Ureter (tissue), 1 donor: ENCODE measurements at regions not wholly inside any gene's neighbourhood (a gene's known extent, or its start where the extent isn't known, plus 50 kb on each side); places are given as distances from the start of the nearest gene placed in this dataset.
"Not testable (repeated sequence)": the region's sequence is repeated elsewhere in the genome, so short reads cannot be mapped to it uniquely, and the experiment has no call there.

Experiments
- DNase-seq: peaks from one replicate; pipeline ENCODE4 v3.0.0-alpha.2; 2020; ENCODE audit warnings: low spot score
- donor health status: DM: yes; HTN: yes; CAD: no.

DNA sequence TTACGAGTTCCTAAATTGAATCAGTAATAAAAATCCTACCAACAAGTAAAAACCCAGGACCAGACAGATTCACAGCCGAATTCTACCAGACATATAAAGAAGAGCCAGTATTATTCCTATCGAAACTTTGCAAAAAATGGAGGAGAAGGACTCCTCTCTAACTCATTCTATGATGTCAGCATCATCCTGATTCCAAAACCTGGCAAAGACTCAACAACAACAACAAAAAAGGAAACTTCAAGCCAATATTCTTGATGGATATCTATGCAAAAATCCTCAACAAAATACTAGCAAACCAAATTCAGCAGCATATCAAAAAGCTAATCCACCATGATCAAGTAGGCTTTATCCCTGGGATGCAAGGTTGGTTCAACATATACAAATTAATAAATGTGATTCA lies 84.6 kb upstream of the ADRB2 start:
- DNase-seq: not testable (repeated sequence)

DNA sequence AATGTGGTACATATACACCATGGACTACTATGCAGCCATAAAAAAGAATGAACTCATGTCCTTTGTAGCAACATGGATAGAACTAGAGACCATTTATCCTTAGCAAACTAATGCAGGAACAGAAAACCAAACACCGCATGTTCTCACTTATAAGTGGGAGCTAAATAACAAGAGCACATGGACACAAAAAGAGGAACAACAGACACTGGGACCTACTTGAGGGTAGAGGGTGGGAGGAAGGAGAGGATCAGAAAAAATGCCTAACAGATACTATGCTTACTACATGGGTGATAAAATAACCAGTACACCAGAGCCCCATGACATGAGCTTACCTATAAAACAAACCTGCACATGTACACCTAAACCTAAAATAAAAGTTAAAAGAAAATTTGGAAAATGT lies 82.0 kb upstream of the ADRB2 start:
- DNase-seq: not testable (repeated sequence)

DNA sequence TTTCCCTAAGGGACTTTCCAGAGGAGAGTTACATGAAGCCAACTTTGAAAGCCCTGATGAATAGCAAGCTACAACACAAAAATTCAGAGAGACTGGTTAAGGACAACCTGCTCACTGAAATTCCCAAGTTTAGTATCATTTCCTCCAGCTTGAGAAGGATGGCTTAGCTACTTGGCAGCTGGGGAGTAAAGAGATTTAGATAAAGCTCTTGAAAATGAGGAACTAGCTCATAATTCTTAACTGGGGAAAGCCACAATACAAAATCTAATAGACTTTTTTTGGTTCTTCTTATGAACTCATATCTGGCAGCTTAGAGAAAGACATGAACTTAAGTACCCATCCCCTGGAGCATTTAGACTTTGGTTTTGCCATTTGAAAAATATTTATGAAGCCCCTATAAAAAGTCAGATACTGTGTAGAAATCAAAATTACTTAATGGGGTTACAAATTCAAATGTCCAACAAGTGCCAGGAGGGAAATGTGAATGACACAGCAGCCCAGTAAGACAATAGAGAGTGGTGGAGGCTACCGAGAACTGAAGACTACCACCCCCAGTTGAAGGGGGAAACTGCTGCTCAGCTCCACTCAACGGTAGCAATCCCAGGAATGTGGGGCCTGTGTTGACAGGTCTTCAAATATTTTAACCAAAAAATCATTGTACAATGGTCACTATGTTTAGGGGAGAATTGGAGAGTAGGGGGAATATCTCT lies 79.4 kb upstream of the ADRB2 start:
- DNase-seq: no peak

DNA sequence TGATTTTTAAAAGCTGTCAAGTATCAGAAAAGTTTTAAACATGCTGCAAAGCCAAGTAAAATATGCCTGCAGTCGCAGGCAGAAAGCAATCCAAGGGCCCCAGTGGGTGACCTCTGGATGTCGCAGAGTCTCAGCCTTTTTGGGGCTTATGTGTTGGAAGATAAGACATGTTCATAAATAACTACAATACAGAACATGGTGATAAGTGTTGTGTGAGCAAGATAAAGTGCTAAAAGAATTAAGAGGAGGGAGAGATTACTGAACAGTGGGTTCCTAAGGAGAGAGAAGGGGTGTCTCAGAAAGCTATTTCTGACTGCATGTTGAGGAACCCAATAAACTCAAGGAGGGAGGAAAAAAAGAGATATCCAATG lies 78.9 kb upstream of the ADRB2 start:
- no peak for DNase-seq

DNA sequence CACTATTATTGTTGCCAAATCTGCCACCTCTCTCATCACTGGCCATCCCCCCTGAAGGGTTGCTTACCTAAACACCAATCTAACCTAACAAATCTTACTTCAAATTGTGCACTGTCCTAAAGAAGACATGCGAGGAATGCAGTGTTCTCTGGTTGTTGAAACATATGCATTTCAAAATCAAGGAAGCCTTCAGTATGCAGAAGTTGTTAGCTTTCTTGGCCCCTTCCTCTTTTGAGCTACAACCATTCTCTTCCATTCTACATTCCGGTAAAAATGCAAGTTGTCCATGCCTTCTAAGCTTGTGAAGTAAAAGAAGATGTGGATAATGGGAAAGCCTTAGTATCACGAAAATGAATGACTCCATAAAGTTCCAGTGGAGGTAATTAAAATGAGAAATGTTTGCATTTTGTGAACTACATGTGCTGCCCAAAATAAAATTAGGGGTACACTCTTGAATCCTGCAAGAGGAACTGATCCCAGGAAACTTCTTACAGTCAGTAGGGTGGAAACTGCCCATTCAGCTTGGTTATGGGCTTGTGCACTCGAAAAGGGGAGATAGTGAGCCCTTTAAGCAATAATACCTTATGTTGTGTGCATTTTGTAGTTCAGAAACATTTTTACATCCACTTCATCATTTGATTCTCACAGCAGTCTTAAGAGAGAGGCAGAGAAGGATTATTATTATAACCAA lies 77.6 kb upstream of the ADRB2 start:
- DNase-seq: no peak

DNA sequence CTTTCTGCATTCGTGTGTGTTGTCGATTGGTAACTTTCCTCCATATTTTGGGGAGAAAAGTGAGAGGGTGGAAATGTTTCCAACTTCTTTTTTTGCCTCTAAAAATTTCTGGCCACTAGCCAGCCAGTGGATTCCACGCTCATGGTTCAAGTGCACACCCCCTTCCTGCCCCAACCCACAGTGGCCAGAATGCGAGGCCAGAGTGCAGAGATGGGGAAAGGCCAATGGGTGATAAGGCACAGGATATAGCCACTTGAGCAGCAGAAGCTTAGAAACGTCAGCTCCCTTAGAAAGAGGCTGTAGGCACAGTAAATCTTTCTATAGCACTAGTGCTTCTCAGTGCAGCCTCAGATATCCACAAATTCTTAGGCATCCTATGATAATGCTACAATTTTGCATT lies 75.8 kb upstream of the ADRB2 start:
- no peak for DNase-seq

DNA sequence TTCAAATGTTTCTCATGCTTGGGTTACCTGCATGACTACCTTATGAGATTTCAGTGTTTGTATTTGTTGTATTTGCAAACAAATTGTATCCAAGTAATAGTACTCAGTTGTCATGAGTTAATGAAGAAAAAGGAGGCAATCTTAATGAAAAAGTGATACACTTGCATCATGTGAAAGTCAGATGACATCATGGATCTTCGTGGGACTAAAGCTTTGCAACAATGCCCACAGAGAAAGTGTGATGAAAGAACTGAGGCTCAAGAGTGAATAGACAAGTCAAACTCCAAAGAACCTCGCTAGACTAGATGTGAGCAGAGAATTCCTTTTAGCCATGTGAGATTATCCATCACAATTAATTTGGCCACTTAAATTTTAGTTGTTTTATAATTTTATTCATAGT lies 75.4 kb upstream of the ADRB2 start:
- DNase-seq: no peak

DNA sequence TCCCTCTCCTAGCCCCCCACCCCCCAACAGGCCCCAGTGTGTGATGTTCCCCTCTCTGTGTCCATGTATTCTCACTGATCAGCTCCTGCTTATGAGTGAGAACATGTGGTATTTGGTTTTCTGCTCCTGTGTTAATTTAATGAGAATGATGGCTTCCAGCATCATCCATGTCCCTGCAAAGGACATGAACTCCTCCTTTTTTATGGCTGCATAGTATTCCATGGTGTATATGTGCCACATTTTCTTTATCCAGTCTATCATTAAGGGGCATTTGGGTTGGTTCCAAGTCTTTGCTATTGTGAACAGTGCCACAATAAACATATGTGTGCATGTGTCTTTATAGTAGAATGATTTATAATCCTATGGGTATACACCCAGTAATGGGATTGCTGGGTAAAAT lies 74.0 kb upstream of the ADRB2 start:
- DNase-seq: not testable (repeated sequence)

DNA sequence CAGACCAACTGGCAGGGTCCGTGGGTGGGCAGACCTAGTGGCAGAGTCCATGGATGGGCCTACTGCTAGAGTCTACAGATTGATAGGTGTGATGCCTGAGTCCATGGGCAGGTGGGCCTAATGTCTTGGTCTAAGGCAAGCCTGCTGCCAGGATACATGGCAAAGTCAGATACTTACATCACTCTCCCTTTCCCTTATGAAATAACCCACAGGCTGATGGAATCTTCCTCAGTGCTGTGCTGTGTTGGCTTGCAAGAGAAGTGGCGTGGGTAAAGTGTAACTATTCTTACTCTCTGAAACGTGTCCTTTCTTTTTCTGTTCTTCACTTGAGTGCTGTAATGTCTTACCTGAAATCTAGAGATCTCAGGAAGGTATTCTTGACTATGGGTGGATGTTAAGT lies 67.3 kb upstream of the ADRB2 start:
- no peak for DNase-seq

DNA sequence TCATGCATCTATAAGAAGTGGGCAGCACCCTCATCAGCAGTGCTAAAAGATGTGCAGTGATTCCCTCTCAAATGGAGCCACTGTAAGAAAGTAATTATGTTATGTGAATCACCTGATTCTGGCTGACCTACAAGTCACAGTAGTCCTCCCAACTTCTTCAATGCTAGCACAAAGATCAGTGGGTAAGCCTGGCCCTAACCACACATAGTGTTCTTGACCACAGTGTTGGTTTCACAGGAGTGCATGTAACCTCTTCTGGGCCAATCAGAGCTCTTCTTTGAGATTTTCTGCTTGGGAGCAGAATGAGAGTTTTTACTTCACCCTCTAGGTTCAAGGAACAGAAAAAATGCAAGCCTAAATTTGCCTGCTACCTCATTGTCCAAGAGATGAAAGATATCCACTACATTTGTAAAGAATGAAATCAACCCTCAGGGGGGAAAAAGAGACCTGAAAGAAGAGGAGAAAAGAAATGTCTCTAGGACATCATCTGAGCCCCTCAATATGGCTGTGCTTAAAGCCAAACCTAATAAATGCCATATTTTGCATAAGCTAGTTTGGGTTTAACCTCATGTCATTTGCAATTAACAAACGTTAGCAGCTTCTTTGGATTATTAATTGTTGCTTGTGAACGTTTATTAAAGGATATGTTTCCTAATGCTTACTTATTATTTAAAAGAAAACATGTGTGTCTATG lies 65.3 kb upstream of the ADRB2 start:
- DNase-seq: no peak

DNA sequence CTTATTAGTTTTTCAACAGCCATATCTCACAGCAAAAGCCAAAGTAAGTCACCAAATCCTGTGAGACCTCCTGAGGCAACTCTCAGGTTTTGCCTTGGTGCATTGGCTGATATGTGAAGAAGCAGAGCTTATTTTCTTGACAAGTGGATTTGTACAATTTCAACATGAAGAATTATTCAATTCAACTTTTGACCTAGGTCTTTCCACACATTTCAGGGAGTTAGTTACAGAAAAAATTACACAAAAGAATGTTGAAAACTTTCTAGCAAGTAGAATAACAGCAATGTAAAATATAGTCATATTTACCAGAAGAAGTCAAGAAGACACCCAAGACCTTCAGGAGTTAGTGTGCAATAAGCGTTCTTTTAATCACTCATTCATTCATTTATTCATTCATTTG lies 62.4 kb upstream of the ADRB2 start:
- DNase-seq: no peak

DNA sequence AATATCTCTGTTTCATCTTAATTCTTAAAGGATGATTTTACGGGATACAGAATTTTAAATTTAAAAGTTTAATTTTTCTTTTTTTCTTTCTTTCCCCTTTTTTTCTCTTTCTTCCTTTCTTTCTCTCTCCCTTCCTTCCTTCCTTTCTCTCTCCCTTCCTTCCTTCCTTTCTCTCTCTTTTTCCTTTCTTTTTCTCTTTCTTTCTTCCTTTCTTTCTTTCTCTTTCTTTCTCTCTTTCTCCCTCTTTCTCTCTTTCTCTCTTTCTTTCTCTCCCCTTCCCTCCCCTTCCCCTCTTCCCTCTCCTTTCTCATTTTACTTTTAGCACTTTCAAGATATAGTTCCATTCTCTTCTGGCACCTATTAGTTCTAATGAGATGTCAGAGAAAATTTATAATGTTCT lies 61.4 kb upstream of the ADRB2 start:
- no peak for DNase-seq

DNA sequence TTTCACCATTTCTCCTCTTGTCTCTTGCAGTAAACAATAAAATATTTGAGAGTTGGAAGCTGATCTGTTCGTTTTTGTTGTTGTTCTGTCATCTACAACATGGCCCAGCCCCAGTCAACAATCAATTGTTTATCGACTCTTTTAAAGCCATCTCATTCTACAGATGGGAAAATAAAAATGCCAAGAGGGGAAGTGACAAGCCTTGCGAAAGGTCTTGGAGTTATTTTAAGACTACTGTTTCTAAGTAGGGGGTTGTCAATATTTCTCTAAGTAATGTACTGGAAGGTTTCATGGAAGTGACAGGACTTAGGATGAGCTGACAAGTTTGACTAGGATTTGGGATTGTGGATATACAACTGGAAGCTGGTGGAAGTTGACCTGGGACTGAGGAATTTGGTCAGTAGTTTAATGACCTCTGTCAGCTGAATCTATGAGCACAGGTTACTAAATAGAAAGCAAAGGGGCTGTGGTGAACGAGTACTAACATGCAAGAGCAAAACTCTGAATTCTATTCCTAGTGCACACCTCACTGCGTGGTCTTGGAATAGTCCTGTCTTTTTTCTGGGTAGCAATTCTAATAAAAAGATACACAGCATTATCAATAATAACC lies 57.5 kb upstream of the ADRB2 start:
- DNase-seq: no peak

DNA sequence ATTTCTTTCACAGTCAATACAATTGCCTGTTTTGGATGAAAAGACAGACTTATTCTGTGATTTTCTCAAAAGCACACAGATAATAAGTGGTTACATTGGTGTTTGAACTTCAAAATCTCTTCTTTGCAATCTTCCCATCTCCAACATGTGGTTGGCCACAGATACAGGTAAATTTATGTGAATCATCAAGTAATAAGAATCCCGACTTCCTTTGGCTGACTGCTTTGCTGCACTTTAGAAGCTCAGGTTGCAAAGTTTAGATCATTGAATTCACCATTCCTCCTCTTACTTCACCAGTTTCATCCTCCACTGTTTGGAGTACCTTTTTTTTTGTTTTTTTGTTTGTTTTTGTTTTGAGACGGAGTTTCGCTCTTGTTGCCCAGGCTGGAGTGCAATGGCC lies 56.5 kb upstream of the ADRB2 start:
- DNase-seq: no peak

DNA sequence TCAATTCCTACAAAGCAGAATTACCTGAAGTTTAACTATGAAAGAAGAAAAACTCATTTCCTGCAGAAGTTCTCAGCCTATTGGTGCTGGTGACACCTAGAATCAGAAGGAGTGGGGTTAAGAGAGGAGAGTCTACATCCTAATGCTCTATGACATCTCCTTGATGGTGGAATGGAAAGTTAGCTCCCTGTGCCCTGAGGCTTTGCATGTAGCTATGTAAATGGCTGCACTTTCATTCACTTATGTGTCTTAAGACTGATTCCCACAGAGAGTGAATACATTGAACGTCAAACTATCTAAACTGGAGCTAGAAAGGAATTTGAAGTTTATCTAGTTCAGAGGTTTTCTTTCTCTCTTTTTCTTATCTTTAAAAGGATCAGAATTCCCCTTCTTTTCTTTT lies 52.1 kb upstream of the ADRB2 start:
- no peak for DNase-seq

DNA sequence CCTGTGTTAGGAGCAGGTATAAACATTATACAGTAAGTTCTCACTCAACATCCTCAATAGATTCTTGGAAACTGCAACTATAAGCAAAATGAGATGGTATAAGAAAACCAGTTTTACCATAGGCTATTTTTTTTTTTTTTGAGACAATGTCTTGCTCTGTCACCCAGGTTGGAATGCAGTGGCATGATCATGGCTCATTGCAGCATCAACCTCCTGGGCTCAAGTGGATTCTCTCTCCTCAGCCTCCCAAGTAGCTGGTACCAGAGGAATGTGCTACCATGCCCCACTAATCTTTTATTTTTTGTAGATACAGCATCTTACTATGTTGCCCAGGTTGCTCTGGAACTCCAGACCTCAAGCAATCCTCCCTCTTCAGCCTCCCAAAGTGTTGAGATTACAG lies 50.1 kb upstream of the ADRB2 start:
- DNase-seq: no peak
